T follicular helper cell (primary cell): ENCODE measurements at regions not wholly inside any gene's neighbourhood (a gene's known extent, or its start where the extent isn't known, plus 50 kb on each side); places are given as distances from the start of the nearest gene placed in this dataset.
"Not testable (repeated sequence)": the region's sequence is repeated elsewhere in the genome, so short reads cannot be mapped to it uniquely, and the experiment has no call there.

ENCODE experiments used
- DNase-seq: peaks from one replicate; pipeline ENCODE4 v3.0.0-alpha.2; 2020; ENCODE audit warnings: low read depth

- DNase-seq, result no peak
These were observed 101.7 kb downstream of the BMS1 start for GRCh38 chr10:42883993-42884983.

- no peak for DNase-seq
These were observed 103.1 kb downstream of the BMS1 start for GRCh38 chr10:42885491-42886270.

GRCh38 chr10:42887734-42888503, 105.3 kb downstream of the BMS1 start:
- DNase-seq, result no peak

- no peak for DNase-seq
These were observed 106.0 kb downstream of the BMS1 start for GRCh38 chr10:42888504-42889095.

GRCh38 chr10:42896735-42897134, 114.1 kb downstream of the BMS1 start:
- DNase-seq, result no peak

- no peak for DNase-seq
These were observed 115.7 kb downstream of the BMS1 start for GRCh38 chr10:42898037-42898960.

- DNase-seq, result no peak
These were observed 116.4 kb downstream of the BMS1 start for GRCh38 chr10:42899036-42899435.

GRCh38 chr10:42900346-42900745, 117.8 kb downstream of the BMS1 start:
- not testable (repeated sequence) for DNase-seq

- DNase-seq, result no peak
These were observed 128.8 kb downstream of the BMS1 start for GRCh38 chr10:42911359-42911758.

GRCh38 chr10:42916974-42917373, 134.4 kb downstream of the BMS1 start:
- no peak for DNase-seq

GRCh38 chr10:42917821-42918220, 135.2 kb downstream of the BMS1 start:
- DNase-seq, result no peak

GRCh38 chr10:42921951-42922350, 139.4 kb downstream of the BMS1 start:
- no peak for DNase-seq

- DNase-seq, result no peak
These were observed 141.9 kb downstream of the BMS1 start for GRCh38 chr10:42924484-42924883.

- no peak for DNase-seq
These were observed 144.2 kb downstream of the BMS1 start for GRCh38 chr10:42926843-42927242.

- DNase-seq, result no peak
These were observed 145.5 kb downstream of the BMS1 start for GRCh38 chr10:42928064-42928463.

- no peak for DNase-seq
These were observed 146.6 kb downstream of the BMS1 start for GRCh38 chr10:42929236-42929635.

GRCh38 chr10:42929993-42930392, 146.9 kb upstream of the RET start:
- DNase-seq, result no peak

GRCh38 chr10:42930516-42931192, 146.2 kb upstream of the RET start:
- DNase-seq, result no peak

- DNase-seq, result no peak
These were observed 144.8 kb upstream of the RET start for GRCh38 chr10:42932116-42932515.
